Thyroid gland (tissue), 4 donors: ENCODE measurements at regions not wholly inside any gene's neighbourhood (a gene's known extent, or its start where the extent isn't known, plus 50 kb on each side); places are given as distances from the start of the nearest gene placed in this dataset.

Experiments used
- DNase-seq, 2 donors: peaks; one replicate each; pipeline ENCODE4 v3.0.0-alpha.2; 2019
- H3K27ac ChIP-seq, 3 donors: fragments of 200-600 bp; sonication (generic); 1 replicate in 2 of 3; 2 replicates in 1 of 3; pipeline ENCODE4 v1.5.1; 2016 to 2019; ENCODE audit warnings: mild to moderate bottlenecking in 1 of 3, moderate library complexity in 1 of 3
- H3K27me3 ChIP-seq: fragments of 200-600 bp; sonication (generic); one replicate; pipeline ENCODE4 v1.5.1; 2019
- H3K36me3 ChIP-seq, 2 donors: fragments of 200-600 bp; sonication (generic); one replicate each; pipeline ENCODE4 v1.5.1; 2016 to 2019
- H3K4me1 ChIP-seq, 2 donors: fragments of 200-600 bp; sonication (generic); one replicate each; pipeline ENCODE4 v1.5.1; 2017 to 2019
- H3K4me3 ChIP-seq, 3 donors: fragments of 200-600 bp; sonication (generic); replicated peaks in 1 of 3; 1 replicate in 2 of 3; 2 replicates in 1 of 3; pipeline ENCODE4 v1.5.1; 2016; ENCODE audit warnings: mild to moderate bottlenecking in 1 of 3
- H3K9me3 ChIP-seq: fragments of 200-600 bp; sonication (generic); one replicate; pipeline ENCODE4 v1.5.1; 2017
- POLR2A ChIP-seq, 2 donors: fragments of 450-650 bp; IDR thresholded peaks; one replicate each; pipeline ENCODE4 v1.6.1; 2017; ENCODE audit warnings: antibody characterized with exemption in 2 of 2, mild to moderate bottlenecking in 2 of 2, moderate library complexity in 1 of 2
- WGBS, 2 donors: methylation state at CpG; one replicate each; pipeline ENCODE4 v1.1.5; 2017; 5-methylcytosine and 5-hydroxymethylcytosine counted together
- intact Hi-C: fragments of 100-400 bp; cut with DNase I; formaldehyde crosslinking; loops from one replicate; pipeline ENCODE4 v1.15.1; 2023
- TF ChIP-seq, protein P1 (sequence below), 6 experiments: fragments of 200-600 bp in 3 of 6; fragments of 450-650 bp in 3 of 6; sonication (generic) in 3 of 6; IDR thresholded peaks; one replicate each; pipeline ENCODE4 v1.5.1; 2016 to 2019; ENCODE audit warnings: antibody characterized with exemption in 6 of 6, mild to moderate bottlenecking in 2 of 6, inconsistent platforms in 1 of 6, moderate library complexity in 1 of 6

DNA sequence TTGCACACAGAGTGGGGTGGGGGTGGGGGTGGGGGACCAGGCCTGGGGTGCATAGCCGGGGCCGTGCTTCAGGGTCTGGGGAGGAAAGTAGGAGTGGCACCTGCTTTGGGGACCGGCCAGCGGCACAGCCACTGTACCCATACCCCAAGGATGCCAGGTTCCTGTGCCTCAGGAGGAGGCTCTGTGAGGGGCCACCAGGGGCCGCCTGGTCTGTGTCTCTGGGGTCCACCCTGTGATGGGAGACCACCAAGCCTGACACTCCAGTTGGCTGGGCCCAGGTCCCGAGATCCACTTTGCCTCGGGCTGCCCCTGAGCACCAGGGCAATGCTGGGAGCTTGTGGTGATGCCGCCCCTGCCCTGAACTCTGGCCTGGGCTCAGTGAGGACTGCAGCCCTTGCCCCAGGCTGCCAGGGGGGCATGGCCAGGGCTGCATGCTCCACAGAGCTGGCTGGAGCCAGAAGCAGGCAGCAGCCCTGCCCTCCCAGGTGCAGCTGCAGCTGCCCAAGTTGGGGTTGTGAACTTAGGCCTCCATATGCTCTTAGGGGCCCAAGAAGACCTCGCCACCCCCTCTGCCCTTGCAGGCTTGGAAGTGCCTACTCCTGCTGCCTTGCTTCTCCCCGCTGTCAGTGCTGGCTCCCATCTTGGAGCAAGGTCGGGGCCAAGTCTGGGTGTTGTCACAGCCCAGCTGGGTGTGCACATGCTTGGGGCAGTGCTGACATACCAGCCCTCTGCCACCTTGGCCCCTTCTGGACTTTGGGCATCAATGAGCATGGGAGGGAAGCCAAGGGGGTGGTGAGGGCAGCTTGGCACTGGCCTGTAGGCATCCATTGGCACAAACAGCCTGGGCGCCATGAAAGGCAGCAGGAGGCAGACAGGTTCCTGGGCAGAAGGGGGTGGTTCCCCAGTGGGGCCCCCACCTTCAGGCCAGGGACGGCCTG lies 123.3 kb upstream of the THY1 start:
- no peak for DNase-seq
- no peak overlapping the region for H3K4me3 ChIP-seq
- H3K36me3 ChIP-seq = no peaks in the 10 kb centered on the region
- TF ChIP-seq, protein P1, sequence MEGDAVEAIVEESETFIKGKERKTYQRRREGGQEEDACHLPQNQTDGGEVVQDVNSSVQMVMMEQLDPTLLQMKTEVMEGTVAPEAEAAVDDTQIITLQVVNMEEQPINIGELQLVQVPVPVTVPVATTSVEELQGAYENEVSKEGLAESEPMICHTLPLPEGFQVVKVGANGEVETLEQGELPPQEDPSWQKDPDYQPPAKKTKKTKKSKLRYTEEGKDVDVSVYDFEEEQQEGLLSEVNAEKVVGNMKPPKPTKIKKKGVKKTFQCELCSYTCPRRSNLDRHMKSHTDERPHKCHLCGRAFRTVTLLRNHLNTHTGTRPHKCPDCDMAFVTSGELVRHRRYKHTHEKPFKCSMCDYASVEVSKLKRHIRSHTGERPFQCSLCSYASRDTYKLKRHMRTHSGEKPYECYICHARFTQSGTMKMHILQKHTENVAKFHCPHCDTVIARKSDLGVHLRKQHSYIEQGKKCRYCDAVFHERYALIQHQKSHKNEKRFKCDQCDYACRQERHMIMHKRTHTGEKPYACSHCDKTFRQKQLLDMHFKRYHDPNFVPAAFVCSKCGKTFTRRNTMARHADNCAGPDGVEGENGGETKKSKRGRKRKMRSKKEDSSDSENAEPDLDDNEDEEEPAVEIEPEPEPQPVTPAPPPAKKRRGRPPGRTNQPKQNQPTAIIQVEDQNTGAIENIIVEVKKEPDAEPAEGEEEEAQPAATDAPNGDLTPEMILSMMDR (IDR thresholded peaks at IDR 0.05) = no peak
- no peak for TF ChIP-seq POLR2A (IDR thresholded peaks at IDR 0.05)
- WGBS, 2 donors = 87 to 91% methylated on average over 9 of the region's 13 CpGs
- no peaks in the 10 kb centered on the region for H3K27me3 ChIP-seq
- no peaks in the 10 kb centered on the region for H3K9me3 ChIP-seq
- intact Hi-C loops = no loop called here
- no peaks in the 10 kb centered on the region for H3K4me1 ChIP-seq
- H3K27ac ChIP-seq = no peak overlapping the region

DNA sequence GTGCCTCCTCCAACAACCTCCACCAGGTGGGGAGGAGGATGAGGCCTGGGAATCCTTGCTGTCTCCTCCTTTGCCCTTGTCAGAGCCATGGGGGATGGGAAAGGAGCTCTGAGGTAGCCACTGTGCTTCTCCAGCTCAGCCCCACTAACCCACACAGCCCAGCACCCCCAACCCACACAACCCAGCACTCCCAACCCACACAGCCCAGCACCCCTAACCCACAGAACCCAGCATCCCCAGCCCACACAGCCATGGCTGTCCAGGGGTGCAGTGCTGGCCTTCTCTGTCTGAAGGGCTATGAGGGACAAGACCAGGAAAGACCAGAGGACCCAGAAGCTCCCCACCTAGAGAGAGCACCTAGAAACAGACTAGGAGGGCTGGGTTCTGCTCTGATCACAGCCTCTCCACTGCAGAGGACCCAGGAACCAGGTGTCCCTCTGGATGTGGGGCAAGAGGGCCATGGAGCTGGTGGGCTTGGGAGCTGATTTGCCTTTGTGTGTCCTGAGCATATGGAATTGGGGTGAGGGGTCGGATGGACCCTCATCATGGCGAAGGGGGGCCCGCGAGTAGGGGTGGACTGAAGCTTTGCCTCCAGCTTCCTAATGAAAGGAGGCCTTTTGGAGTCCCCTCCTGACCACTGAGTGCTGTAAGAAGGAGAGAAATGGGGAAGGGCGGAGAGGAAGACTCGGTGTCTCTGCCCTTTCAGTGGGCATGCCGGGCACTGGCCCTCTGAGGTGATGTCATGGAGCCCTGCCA lies 117.6 kb upstream of the THY1 start:
- no peaks in the 10 kb centered on the region for H3K9me3 ChIP-seq

DNA sequence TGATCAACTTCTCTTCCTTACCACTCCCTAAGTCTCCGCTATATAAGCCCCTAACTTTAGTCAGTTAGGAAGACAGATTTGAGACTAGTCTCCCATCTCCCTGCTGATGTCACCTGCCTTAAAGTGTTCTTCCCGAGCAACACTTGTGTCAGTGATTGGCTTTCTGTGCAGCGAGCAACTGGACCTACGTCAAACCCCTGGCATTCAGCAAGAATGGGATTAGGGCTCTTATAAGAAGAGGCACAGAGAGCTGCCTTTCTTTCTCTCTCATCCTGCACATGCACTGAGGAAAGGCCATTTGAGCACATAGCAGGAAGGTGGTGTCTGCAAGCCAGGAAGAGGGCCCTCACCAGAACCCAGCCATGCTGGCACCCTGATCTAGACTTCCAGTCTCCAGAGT lies 116.6 kb upstream of the THY1 start:
- Histone ChIP-seq H3K4me3 (no peak overlapping the region), H3K36me3 (no peaks in the 10 kb centered on the region), H3K27me3 (no peaks in the 10 kb centered on the region), H3K27ac (no peak overlapping the region), H3K4me1 (no peaks in the 10 kb centered on the region), H3K9me3 (no peaks in the 10 kb centered on the region)
- TF ChIP-seq POLR2A (IDR thresholded peaks at IDR 0.05) = no peak
- TF ChIP-seq, protein P1 (IDR thresholded peaks at IDR 0.05) = no peak
- no peak for DNase-seq
- WGBS, 2 donors = 83 to 84% methylated on average over 4 of the region's 4 CpGs
- intact Hi-C loops = no loop called here

More for the DNA sequence above, 117.6 kb upstream of the THY1 start:
- Histone ChIP-seq H3K4me3 (no peak overlapping the region), H3K27ac (no peak overlapping the region), H3K36me3 (no peaks in the 10 kb centered on the region), H3K4me1 (no peaks in the 10 kb centered on the region), H3K27me3 (no peaks in the 10 kb centered on the region)
- TF ChIP-seq POLR2A (IDR thresholded peaks at IDR 0.05) = no peak
- TF ChIP-seq, protein P1 (IDR thresholded peaks at IDR 0.05) = no peak
- intact Hi-C loops = no loop called here
- 79 to 84% methylated on average over 7 of the region's 7 CpGs for WGBS, 2 donors
- DNase-seq = no peak

DNA sequence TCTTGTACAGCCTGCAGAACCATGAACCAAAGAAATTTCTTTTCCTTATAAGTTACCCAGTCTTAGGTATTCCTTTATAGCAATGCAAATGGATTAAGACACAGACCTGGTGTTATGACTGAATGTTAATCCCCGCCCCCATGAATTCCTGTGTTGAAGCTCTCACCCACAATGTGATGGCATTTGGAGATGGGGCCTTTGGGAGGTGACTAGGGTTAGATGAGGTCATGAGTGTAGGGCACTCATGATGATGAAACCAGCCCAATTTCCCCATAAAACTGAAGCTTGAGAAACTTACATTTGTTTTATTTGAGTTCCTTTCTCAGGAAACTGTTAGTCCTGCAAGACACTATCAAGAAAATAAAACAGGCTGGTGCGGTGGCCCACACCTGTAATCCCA lies 115.8 kb upstream of the THY1 start:
- TF ChIP-seq POLR2A (IDR thresholded peaks at IDR 0.05) = no peak
- TF ChIP-seq, protein P1 (IDR thresholded peaks at IDR 0.05) = no peak
- no peak overlapping the region for H3K4me3 ChIP-seq
- H3K9me3 ChIP-seq = no peaks in the 10 kb centered on the region
- intact Hi-C loops = no loop called here
- H3K27ac ChIP-seq = no peak overlapping the region
- H3K27me3 ChIP-seq = no peaks in the 10 kb centered on the region
- H3K4me1 ChIP-seq = no peaks in the 10 kb centered on the region
- DNase-seq = no peak
- H3K36me3 ChIP-seq = no peaks in the 10 kb centered on the region
- 90 to 94% methylated on average over 2 of the region's 2 CpGs for WGBS, 2 donors
